Thoracic aorta (tissue), 2 donors: ENCODE measurements at regions not wholly inside any gene's neighbourhood (a gene's known extent, or its start where the extent isn't known, plus 50 kb on each side); places are given as distances from the start of the nearest gene placed in this dataset.

Experiments
- ATAC-seq: fragments of 150-250 bp; one replicate; pipeline ENCODE4 v1.8.0; 2017; ENCODE audit warnings: low read depth; ENCODE audit not compliant: insufficient number of reproducible peaks, low FRiP score
- DNase-seq: peaks from one replicate; pipeline ENCODE4 v3.0.0-alpha.2; 2020; ENCODE audit warnings: low spot score
- H3K27ac ChIP-seq, 2 donors: fragments of 200-600 bp; sonication (generic); 1 replicate in 1 of 2; 2 replicates in 1 of 2; pipeline ENCODE4 v1.5.1; 2016; ENCODE audit warnings: mild to moderate bottlenecking in 2 of 2, moderate library complexity in 2 of 2
- H3K27me3 ChIP-seq: fragments of 200-600 bp; sonication (generic); replicated peaks from 2 replicates; pipeline ENCODE4 v1.6.0; 2016; ENCODE audit warnings: mild to moderate bottlenecking; ENCODE audit not compliant: insufficient read depth
- H3K36me3 ChIP-seq: fragments of 200-600 bp; sonication (generic); one replicate; pipeline ENCODE4 v1.5.1; 2016
- H3K4me1 ChIP-seq, 2 donors: fragments of 200-600 bp; sonication (generic); 1 replicate in 1 of 2; 2 replicates in 1 of 2; pipeline versions ENCODE4 v1.5.1 to v1.6.0; 2016; ENCODE audit warnings: low read depth in 2 of 2, mild to moderate bottlenecking in 1 of 2; ENCODE audit not compliant: control insufficient read depth in 1 of 2
- H3K4me3 ChIP-seq: fragments of 200-600 bp; sonication (generic); 2 replicates; pipeline ENCODE4 v1.5.1; 2016; ENCODE audit warnings: mild to moderate bottlenecking
- H3K9me3 ChIP-seq: fragments of 200-600 bp; sonication (generic); 2 replicates; pipeline ENCODE4 v1.5.1; 2016
- CTCF ChIP-seq: fragments of 200-600 bp; sonication (generic); IDR thresholded peaks from one replicate; pipeline ENCODE4 v1.5.1; 2019; ENCODE audit warnings: antibody characterized with exemption

GRCh38 chr9:110126986-110127864, 80.7 kb downstream of the C9orf152 start:
- no peak for DNase-seq
- peak overlapping the region; percentile 93 to 96 for H3K27ac ChIP-seq
- no peaks in the 10 kb centered on the region for H3K9me3 ChIP-seq
- peak; percentile 61 for ATAC-seq
- peak overlapping the region; percentile 69 for H3K4me3 ChIP-seq
- no peaks in the 10 kb centered on the region for H3K36me3 ChIP-seq
- TF ChIP-seq CTCF: no peak
- H3K27me3 ChIP-seq: no peaks in the 10 kb centered on the region
- peaks cover 37 to 90% of the 10 kb centered on the region in 2 donors for H3K4me1 ChIP-seq

- Histone ChIP-seq H3K9me3 (no peaks in the 10 kb centered on the region), H3K4me1 (peaks cover 41 to 95% of the 10 kb centered on the region in 2 donors), H3K27ac (peak overlapping the region; percentile 93 to 96), H3K36me3 (no peaks in the 10 kb centered on the region), H3K4me3 (peak overlapping the region; percentile 69), H3K27me3 (no peaks in the 10 kb centered on the region)
- no peak for TF ChIP-seq CTCF
- no peak for DNase-seq
- ATAC-seq: no peak
These were observed 79.2 kb downstream of the C9orf152 start for GRCh38 chr9:110128664-110129329.

GRCh38 chr9:110129425-110129824, 78.5 kb downstream of the C9orf152 start:
- TF ChIP-seq CTCF: no peak
- no peaks in the 10 kb centered on the region for H3K9me3 ChIP-seq
- DNase-seq: no peak
- ATAC-seq: no peak
- peak overlapping the region; percentile 93 to 96 for H3K27ac ChIP-seq
- H3K4me1 ChIP-seq: peaks cover 40 to 92% of the 10 kb centered on the region in 2 donors
- no peaks in the 10 kb centered on the region for H3K27me3 ChIP-seq
- no peak overlapping the region for H3K4me3 ChIP-seq
- H3K36me3 ChIP-seq: no peaks in the 10 kb centered on the region

GRCh38 chr9:110130211-110130610, 77.7 kb downstream of the C9orf152 start:
- Histone ChIP-seq H3K9me3 (no peaks in the 10 kb centered on the region), H3K36me3 (no peaks in the 10 kb centered on the region), H3K4me3 (no peak overlapping the region), H3K27me3 (no peaks in the 10 kb centered on the region), H3K4me1 (peaks cover 40 to 85% of the 10 kb centered on the region in 2 donors), H3K27ac (peak overlapping the region; percentile 93 to 96)
- TF ChIP-seq CTCF: no peak
- ATAC-seq (no peak), DNase-seq (no peak)

GRCh38 chr9:110130791-110131416, 77.1 kb downstream of the C9orf152 start:
- ATAC-seq (no peak), DNase-seq (no peak)
- Histone ChIP-seq H3K27ac (peak overlapping the region; percentile 93 to 96), H3K9me3 (no peaks in the 10 kb centered on the region), H3K4me1 (peaks cover 40 to 87% of the 10 kb centered on the region in 2 donors), H3K36me3 (no peaks in the 10 kb centered on the region), H3K27me3 (no peaks in the 10 kb centered on the region), H3K4me3 (no peak overlapping the region)
- TF ChIP-seq CTCF: no peak
